ENCODE measurements at regions not wholly inside any gene's neighbourhood (a gene's known extent, or its start where the extent isn't known, plus 50 kb on each side); places are given as distances from the start of the nearest gene placed in this dataset.

DNA sequence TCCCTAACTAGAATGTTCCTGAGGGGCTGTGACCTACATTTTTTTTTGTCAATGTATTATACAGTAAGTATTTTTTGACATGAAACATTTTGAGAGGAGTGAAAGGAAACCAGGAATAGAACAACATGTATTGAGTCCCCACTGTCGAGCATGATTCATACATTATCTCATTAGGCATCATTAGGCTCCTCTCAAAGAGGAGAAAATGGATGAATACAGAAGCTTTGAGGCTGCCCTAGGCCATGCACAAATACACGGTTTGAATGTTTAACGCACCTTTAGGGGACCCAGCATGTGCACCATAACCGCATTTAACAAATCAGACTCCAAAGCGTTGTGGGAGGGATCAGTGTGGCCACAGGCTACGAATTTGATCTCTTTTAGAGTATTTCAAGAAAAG, 87.8 kb downstream of the TBXT start:
- TF ChIP-seq BHLHE40 (IDR thresholded peaks at IDR 0.05; ENCODE audit: low read length) (no peak), HCFC1 (IDR thresholded peaks at IDR 0.05; ENCODE audit: low read depth, low read length) (no peak), HNF4A (CRISPR knock-in tag; IDR thresholded peaks at IDR 0.05) (no peak), EP300 (IDR thresholded peaks at IDR 0.05; ENCODE audit: low read depth in 2 of 2, low read length in 2 of 2) (no peak), EP300 (CRISPR knock-in tag; IDR thresholded peaks at IDR 0.05; ENCODE audit: borderline replicate concordance) (no peak), ZNF589 (CRISPR knock-in tag; conservative IDR thresholded peaks at IDR 0.05) (no peak), TRIM24 (CRISPR knock-in tag; IDR thresholded peaks at IDR 0.05) (no peak), ZBTB20 (CRISPR knock-in tag; IDR thresholded peaks at IDR 0.05; ENCODE audit: borderline replicate concordance, low read depth) (no peak), NFE2L2 (IDR thresholded peaks at IDR 0.05; ENCODE audit: low read length) (no peak), ZNF274 (CRISPR knock-in tag; IDR thresholded peaks at IDR 0.05) (no peak)
